GM19463 (cell line): ENCODE measurements at regions not wholly inside any gene's neighbourhood (a gene's known extent, or its start where the extent isn't known, plus 50 kb on each side); places are given as distances from the start of the nearest gene placed in this dataset.

Experiments
- ATAC-seq: cut with Tn5 transposase; IDR thresholded peaks from one replicate; pipeline ENCODE4 v1.9.1; 2021; ENCODE audit warnings: mild to moderate bottlenecking, moderate library complexity; ENCODE audit not compliant: unreplicated experiment

DNA sequence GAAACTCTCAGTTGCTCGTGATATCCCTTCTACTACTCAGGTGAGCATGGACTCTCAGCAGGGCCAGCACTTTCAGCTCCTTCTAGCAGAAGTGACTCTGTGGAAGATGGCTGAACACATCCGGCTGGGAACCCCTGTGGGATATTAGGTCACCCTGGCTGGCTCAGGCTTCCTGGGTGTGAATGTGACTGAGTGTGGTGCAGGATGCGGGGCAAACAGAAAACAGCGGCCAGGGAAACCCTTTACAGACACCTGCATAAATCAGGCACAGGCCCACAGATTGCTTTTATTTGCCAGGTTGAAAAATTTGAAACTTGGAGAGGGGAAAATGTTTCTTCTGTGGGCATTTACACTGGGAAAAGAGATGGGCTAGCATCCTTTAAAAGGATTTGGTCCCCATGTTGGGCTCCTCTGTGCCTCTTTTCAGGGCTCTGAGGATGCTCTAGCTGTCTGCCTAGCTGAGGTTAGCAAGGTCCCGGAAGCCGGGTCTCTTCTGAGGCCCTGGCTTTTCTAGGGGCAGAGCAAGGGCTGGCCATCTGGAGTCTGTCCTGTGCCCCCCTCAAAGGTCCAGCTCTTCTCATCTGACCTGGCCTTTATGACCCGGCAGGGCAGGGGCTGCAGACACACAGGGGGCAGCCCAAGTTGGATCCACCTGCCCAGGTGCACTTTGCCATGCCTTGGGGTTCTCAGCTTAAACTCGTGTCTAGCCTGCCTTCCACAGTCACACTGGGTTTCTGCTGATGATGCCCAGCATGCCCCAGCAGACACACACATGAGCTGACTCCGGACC lies 243.0 kb downstream of the SIPA1L2 start:
- no peak for ATAC-seq

- ATAC-seq: no peak
Measured at GRCh38 chr1:232386294-232386693, 243.6 kb downstream of the SIPA1L2 start.

GRCh38 chr1:232385221-232385620 lies 244.7 kb downstream of the SIPA1L2 start:
- ATAC-seq: no peak

GRCh38 chr1:232384171-232384883 lies 245.6 kb downstream of the SIPA1L2 start:
- ATAC-seq: no peak

- ATAC-seq: no peak
Measured at GRCh38 chr1:232383455-232384123, 246.3 kb downstream of the SIPA1L2 start.

DNA sequence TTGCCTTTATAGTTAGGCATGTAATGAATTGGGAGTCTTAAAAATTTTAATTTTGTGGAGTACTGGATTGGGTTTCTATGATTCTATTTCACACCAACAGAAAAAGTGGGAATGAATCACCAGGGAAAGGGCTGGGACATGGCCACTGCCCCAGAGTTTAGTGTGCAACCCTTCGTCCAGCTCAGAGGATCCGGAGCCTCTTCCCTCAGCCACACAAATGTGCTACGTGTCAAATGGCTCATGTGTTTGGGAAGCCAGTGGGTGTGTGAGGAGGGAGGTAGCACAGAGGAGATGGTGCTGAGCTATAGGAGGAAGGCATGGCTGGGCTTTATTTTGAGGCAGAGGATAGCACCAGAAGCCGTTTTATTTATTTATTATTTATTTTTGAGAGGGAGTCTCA lies 247.3 kb downstream of the SIPA1L2 start:
- ATAC-seq: no peak

DNA sequence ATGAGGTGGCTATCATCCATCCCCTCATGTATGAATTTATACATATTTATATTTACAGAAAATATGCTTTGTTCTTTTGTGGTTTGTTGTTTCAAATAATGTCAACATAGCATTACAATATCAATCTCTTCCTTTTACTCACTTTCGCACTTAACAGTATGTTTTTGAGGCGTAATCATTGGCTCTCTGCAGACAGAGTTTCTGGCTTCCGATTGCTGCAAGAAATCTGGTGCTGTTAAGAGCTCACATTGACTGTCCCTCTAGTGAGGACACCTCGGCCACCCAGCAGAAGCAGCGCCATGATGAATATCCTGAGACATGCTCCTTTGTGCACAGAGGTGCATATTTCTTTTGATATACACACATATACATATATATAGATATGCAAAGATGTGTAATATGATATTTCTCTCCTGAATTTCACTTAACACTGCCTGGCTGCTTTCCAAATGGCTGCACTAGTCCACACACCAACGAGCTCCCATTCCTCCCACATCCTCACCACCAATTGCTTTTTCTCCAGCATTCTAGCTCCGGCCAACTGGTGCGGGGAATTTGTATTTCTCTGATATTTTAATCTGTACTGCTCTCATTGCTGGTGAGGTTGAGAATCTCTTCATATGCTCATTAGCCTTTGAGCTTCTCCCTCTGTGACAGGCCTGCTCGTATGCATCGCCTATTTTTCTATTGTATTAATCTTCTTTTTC lies 248.4 kb downstream of the SIPA1L2 start:
- ATAC-seq: no peak

GRCh38 chr1:232380596-232380995 lies 249.3 kb downstream of the SIPA1L2 start:
- ATAC-seq: no peak

- no peak for ATAC-seq
Measured at GRCh38 chr1:232380131-232380530, 249.8 kb downstream of the SIPA1L2 start.

DNA sequence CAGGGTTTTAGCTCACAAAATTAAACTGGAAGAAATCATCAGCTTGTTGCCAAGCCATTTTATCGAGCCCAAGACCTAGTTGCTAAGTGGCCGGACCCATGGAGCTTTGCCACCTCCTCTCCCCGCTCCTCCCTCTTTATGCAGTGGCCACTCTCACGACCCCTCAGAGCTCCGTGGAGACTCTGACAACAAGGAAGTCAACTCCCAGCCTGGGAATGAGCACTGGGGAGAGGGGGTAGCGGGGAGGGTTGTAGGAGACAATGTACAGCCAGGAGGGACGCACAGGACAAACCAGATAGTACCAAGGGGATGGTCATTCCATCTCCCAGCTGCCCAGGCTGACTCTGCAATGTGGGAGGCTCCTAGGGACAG lies 250.9 kb downstream of the SIPA1L2 start:
- no peak for ATAC-seq

DNA sequence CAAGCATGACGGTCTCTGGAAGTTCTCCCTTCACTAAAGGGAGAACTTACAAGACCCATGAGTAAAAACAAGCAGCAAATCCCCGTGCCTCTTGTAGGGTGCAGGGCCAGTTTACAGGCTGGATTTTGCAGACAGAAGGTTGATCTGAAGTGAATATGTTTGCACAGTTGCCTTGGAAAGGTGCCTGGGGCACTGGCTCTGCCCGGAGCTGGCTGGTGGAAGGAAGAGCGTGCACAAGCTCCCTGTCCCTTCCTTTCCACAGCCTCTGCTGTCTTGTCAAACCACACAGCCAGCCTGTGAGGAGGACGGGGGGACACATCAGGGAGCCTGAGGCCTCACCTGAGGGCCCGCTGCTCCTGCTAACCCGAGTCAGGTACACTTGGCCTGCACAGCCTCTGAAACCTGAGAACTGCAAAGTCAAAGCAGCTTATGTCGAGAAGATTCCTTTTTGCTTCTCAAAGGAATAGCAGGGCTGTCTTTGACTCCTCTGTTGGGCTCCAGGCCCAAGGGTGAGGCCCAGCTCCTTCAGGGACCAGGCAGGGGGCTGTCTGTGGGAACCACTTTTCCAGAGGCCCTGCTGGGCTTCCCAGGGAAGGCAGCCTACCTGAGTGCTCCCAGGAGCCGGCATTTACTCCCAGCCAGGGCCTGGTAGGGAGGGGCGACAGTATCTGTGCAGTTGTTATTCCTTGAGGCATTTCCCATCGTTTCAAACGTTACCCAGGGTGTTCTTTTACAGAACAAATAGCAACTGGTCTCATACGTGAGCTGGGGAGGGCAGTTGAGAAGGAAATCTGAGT lies 251.5 kb downstream of the SIPA1L2 start:
- no peak for ATAC-seq

DNA sequence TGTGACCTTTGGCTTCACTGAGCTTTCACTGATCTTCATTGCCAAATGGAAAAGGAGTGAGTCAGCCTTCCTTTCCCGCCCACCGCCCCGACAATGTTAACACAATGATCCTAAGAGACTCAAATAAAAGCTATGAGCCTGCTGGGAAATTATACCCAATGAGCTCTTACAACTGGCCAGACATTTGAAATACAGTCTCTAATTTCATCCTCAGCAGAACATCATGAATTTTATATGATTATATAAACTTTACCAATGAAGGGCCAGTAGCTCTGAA lies 252.5 kb downstream of the SIPA1L2 start:
- no peak for ATAC-seq

DNA sequence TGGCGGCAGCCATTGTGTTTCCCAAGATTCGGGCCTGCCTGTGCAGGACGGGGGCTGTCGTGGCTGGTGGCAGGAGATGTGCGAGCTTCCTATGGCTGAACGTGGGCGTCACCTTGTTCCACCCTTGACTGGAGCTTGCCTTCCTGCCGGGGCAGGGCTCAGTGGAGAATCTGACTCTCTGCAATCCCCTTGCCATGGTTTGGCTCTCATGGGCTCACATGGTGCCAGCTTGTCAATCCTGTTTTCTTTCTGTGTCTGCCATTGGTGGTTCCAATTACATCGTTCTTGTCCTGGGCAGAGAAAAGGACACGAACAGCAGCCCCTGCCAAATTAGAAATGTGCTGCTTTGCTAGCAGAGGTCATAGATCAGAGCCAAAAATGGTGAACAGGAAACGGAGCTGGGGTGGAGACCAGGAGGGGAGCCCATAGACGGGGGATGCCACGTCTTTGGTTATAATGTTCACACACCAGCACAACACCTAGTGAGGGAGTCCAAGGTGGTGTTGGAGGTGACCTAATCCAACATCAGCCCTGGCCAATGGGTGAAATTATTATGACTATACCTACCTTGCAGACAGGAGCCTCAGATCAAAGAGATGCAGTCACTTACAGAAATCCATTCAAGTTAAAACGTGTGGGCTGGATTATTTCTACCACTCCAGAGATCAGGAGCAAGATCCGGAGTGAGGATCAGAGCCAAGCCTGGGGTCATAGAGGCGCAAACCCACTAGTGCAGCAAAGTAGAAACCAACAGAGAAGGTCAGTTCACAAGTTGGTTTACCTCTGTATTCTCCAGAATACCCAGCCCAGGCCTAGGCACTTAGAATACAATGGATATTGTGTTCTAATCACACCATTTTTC lies 253.1 kb downstream of the SIPA1L2 start:
- no peak for ATAC-seq

DNA sequence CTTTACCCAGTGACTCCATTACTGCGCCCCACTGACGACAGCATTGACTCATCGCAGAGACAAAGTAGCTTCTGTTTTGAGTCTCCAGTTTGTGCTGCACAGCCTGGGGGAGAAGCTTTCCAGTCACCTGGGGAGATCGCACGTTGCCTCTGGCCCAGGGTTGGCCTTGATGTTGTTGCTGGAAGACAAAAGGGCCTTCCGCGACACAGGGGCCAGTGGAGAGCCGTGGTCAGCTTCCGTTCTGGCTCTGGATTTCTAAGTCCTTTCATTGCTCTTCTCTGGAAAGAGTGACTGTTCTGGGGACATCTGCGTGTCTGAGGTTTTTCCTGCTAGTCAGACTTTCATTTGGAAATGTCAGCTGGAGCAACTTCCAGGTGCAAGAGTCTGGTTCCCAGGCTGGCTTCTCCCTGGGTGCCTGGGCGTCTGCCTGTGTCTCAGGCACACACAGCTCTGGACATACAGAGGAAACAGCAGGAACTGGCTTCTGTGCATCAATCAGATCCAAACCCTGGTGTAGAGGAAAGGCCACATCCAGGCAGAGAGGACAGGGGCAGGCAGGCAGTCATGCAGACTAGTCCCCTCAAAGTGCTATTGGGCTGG lies 257.0 kb downstream of the SIPA1L2 start:
- ATAC-seq: no peak

DNA sequence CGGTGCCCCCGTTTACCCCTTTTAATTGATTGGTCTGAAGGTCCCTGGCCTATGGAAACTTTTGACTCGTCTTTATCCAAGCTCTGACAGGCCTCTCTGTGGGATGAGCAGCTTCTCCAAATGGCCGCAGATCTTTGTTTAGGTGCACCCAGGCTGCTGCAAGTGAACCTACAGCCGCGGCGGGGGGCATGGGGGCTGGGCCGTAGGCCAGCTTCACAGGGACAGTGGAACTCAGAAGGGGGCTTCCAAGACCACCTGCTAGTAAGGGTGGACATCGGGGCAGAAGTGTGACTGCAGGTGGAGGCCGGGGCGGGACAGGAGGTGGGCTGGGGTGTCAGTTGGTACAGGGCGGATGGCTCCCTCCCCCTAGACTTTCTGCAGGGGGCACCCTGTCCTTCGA lies 257.5 kb downstream of the SIPA1L2 start:
- no peak for ATAC-seq

GRCh38 chr1:232369451-232370296 lies 260.3 kb downstream of the SIPA1L2 start:
- ATAC-seq: no peak

DNA sequence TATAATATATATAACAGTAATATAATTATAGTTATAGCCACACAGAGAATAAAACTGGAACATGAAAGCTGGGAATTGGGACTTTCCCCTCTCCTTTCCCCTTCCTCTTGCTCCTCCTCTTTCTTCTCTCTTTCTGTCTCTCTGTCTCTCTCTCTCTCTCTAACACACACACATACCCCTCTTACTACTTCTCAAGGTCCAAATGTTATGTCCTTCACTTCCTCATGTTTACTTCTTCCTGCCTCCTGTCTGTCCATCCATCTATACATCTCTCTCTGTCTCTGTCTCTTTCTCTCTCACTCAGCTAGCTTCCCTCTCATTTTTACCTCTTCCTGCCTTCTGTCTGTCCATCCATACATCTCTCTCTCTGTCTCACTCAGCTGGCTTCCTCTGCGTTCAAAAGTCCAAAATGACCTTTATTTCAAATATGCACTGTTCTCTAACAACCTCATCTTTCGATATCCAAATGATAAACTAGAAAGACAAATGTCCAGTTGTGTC lies 261.1 kb downstream of the SIPA1L2 start:
- ATAC-seq: no peak

- no peak for ATAC-seq
Measured at GRCh38 chr1:232367293-232367692, 262.6 kb downstream of the SIPA1L2 start.
